ENCODE measurements at regions not wholly inside any gene's neighbourhood (a gene's known extent, or its start where the extent isn't known, plus 50 kb on each side); places are given as distances from the start of the nearest gene placed in this dataset.

DNA sequence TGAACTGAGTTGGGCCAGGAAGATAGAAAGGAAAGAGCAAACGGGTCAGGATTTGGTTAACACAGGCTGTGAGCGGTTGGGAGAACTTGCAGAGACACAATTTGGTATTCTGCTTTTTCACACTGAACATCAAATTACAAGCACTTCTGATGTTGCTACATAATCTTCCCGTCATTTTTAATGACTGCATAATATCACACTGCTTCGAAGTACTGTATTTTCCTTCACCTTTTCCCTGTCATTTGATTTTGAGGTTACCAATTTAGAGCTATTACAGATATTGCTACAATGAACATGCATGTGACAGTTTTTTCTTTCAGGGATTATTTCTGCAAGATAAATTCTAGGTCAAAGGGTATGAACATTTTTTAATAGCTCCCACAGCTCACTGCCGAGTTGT is 71.4 kb upstream of the CPEB4 start:
- Histone ChIP-seq H2BK5ac (ENCODE audit: low read depth, low read length, poor library complexity, severe bottlenecking) (no peak overlapping the region), H2AFZ (replicated peaks; ENCODE audit: low read length, poor library complexity) (no peak overlapping the region), H4K20me1 (ENCODE audit: insufficient read depth, low read length) (no peaks in the 10 kb centered on the region), H3K27me3 (ENCODE audit: control insufficient read depth, insufficient read depth, low read length) (no peaks in the 10 kb centered on the region; the same call in 1 of the 2 replicates), H3K4me2 (ENCODE audit: low read depth, low read length) (no peak overlapping the region), H2BK20ac (ENCODE audit: low read depth, low read length) (no peak overlapping the region), H3K4me3 (ENCODE audit: insufficient read depth, low read depth, low read length) (no peak overlapping the region), H3K9me1 (ENCODE audit: insufficient read depth, low read length) (no peaks in the 10 kb centered on the region), H3K9me3 (ENCODE audit: control insufficient read depth, insufficient read depth, low read length) (peaks cover 4% of the 10 kb centered on the region), H3K14ac (replicated peaks; ENCODE audit: low read depth, low read length) (no peak overlapping the region), H4K5ac (ENCODE audit: low read depth, low read length) (no peak overlapping the region), H4K8ac (ENCODE audit: low read depth in 2 of 2, low read length in 2 of 2) (no peak overlapping the region), H4K91ac (ENCODE audit: insufficient read depth, low read depth, low read length) (no peak overlapping the region), H3K18ac (ENCODE audit: low read depth, low read length) (no peak overlapping the region), H2AK5ac (ENCODE audit: low read depth, low read length) (0 out of 2 replicates have a peak overlapping the region, but pooled peaks have one; percentile 16), H3K79me1 (ENCODE audit: low read depth in 1 of 2, low read length in 2 of 2) (no peaks in the 10 kb centered on the region), H2AK9ac (replicated peaks; ENCODE audit: low read depth, low read length, poor library complexity) (no peak overlapping the region), H3K36me3 (ENCODE audit: control insufficient read depth, insufficient read depth, low read length) (no peaks in the 10 kb centered on the region), H3K56ac (ENCODE audit: extremely low read depth, insufficient read depth, low read length) (no peak overlapping the region), H3K27ac (ENCODE audit: insufficient read depth, low read length) (no peak overlapping the region), H2BK120ac (ENCODE audit: low read depth, low read length) (no peak overlapping the region), H3K9ac (ENCODE audit: low read depth, low read length) (no peak overlapping the region), H3K4ac (ENCODE audit: low read depth, low read length) (no peak overlapping the region), H2BK15ac (ENCODE audit: low read depth, low read length) (no peak overlapping the region), H3K4me1 (ENCODE audit: control insufficient read depth, insufficient read depth, low read length) (no peaks in the 10 kb centered on the region), H3K23ac (ENCODE audit: low read depth, low read length) (no peak overlapping the region)
- BruUV-seq (replicated peaks) = no TSS peak
- in situ Hi-C loops (cut with MboI; ENCODE audit: low sequenced_read_pairs) (no loop called here), dilution Hi-C loops (cut with HindIII; ENCODE audit: low sequenced_read_pairs, unreplicated experiment) (no loop called here), intact Hi-C loops (cut with micrococcal nuclease) (no loop called here)
- no peak for DNase-seq
- no peak for ATAC-seq (ENCODE audit: low read depth)
- no peak for TF ChIP-seq NFE2L2 (IDR thresholded peaks at IDR 0.05; ENCODE audit: low read depth, low read length)
- no peak for TF ChIP-seq CEBPB (IDR thresholded peaks at IDR 0.05; ENCODE audit: low read depth, low read length)
- no peak for TF ChIP-seq RAD21 (IDR thresholded peaks at IDR 0.05; ENCODE audit: low read length)
- 61% methylated on average over 2 of the region's 5 CpGs; no CpG with 5 or more reads in 1 of the 2 experiments for WGBS, 2 experiments (ENCODE audit: extremely low coverage in 2 of 2, insufficient read length in 1 of 2)
- CTCF ChIA-PET = no interaction called here
- POLR2A ChIA-PET (ENCODE audit: unreplicated experiment) = no interaction called here
